KG1 (cell line): ENCODE measurements at regions not wholly inside any gene's neighbourhood (a gene's known extent, or its start where the extent isn't known, plus 50 kb on each side); places are given as distances from the start of the nearest gene placed in this dataset.
"Not testable (repeated sequence)": the region's sequence is repeated elsewhere in the genome, so short reads cannot be mapped to it uniquely, and the experiment has no call there.

Source experiments
- DNase-seq: peaks from one replicate; lab custom pipeline; 2025; lab: John Stamatoyannopoulos, UW

DNA sequence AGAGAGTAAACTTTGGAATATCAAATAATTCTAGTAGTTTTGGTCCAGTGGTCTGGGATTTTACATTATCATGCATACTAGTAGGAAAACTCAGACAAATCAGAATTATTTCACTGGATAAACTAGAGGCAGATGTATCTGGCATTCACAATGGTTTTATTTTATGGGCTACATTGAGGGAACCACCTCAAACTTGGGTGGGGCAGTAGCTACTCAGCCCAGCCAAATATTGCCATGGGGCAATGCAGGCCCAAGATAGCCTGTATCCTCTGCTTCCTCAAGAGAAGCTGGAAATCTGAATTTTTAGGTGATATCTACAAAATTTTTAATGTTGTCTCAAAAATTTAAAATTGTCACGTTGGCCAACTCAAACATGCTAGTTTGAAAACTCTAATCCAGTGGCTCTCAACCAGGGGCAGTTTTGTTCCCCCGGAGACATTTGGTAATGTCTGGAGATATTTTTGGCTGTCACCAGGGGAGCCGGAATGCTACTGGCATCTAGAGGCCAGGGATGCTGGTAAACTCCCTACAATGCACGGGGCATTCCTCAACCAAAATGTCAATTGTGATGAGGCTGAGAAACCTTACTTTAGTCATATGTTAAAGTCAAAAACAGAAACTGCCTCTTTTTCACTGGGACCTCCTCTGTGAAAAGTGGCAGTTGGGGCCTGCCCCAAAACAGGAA is 172.8 kb upstream of the SPRED2 start:
- no peak for DNase-seq

DNA sequence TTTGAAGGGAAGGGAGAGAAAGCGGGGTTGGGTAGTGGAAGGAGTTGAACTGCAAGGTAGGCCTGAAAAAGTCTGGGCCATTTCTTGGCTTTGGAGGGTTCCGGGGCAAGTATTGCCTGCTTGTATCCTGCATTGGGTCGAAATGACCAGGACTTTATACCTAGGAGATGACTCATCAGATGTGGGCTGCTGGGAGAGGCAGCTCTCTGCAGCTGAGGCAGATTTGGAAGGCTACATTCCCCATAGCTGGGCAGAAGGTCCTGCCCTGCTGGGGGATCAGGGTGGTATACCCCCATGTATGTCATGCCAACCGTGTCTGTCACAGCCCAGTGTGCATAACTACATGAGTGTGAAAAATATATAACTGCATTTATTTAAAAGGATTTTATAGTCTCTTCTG is 171.8 kb upstream of the SPRED2 start:
- no peak for DNase-seq

DNA sequence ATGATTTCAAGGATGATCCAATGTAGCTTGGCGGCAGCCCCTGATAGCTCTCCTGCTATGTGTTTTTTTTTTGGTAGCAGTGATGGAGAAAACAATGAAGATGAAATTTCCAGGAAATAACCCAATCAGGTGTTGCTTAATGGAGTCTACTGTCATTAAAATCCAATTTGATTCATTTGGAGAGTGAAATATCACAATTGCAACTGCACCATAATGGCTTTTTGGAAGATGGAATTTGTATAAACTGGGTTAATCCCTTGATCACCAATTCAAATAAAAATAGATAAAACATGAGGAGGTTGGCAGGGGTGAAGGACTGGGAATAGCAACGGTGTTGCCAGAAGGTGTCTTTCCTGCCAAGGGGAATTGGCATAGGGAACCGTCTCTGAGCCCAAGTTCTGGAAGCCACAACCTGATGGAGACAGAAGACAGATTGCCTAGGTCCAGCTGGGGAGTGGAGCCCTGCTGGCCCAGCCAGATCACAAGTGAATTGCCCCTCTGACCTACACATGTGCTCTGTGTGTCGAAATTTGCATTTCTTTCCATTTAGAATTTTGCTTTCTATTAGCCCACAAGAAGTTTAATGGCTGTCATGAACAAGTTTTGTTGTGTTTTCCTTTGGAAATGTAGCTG is 170.3 kb upstream of the SPRED2 start:
- no peak for DNase-seq

DNA sequence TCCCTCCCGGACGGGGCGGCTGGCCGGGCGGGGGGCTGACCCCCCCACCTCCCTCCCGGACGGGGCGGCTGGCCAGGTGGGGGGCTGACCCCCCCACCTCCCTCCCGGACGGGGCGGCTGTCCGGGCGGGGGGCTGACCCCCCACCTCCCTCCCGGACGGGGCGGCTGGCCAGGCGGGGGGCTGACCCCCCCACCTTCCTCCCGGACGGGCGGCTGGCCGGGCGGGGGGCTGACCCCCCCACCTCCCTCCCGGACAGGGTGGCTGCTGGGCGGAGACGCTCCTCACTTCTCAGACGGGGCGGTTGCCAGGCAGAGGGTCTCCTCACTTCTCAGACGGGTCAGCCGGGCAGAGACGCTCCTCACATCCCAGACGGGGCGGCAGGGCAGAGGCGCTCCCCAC is 168.5 kb upstream of the SPRED2 start:
- DNase-seq: not testable (repeated sequence)

DNA sequence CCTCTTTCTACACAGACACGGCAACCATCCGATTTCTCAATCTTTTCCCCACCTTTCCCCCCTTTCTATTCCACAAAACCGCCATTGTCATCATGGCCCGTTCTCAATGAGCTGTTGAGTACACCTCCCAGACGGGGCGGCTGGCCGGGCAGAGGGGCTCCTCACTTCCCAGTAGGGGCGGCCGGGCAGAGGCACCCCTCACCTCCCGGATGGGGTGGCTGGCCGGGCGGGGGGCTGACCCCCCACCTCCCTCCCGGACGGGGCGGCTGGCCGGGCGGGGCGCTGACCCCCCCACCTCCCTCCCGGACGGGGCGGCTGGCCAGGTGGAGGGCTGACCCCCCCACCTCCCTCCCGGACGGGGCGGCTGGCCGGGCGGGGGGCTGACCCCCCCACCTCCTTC is 168.0 kb upstream of the SPRED2 start:
- DNase-seq: not testable (repeated sequence)

DNA sequence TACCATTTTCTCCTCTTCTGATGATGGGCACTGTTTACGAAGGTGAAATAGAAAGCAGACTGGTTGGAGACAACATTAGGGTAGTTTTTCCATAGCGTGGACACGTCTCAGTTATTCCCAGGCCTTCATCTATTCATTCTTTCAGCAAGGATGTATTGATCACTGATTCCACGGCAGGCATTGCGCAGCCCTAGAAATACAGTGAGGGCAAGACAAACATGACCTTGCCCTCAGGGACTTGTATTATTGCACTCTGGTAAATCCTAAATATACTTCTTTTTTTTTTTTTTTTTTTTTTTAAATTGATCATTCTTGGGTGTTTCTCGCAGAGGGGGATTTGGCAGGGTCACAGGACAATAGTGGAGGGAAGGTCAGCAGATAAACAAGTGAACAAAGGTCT is 167.3 kb upstream of the SPRED2 start:
- DNase-seq: no peak

DNA sequence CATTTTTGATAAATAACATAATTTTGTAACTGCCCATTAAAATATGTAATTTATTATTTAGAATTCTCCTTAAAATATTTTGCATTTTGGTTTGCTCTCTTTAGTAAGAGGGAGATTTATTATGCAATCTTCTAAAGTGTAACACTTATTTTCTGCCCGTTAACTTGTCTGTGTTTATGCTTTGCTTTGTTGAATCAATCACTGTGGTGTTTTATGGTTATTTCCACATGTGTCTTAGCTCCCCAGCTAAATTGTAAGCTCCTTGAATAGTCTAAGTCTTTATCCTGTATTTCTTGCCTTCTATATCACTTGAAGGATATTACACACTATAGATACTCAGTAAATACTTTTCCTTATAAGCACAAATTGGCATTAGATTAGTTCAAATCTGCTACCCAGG is 166.6 kb upstream of the SPRED2 start:
- no peak for DNase-seq

DNA sequence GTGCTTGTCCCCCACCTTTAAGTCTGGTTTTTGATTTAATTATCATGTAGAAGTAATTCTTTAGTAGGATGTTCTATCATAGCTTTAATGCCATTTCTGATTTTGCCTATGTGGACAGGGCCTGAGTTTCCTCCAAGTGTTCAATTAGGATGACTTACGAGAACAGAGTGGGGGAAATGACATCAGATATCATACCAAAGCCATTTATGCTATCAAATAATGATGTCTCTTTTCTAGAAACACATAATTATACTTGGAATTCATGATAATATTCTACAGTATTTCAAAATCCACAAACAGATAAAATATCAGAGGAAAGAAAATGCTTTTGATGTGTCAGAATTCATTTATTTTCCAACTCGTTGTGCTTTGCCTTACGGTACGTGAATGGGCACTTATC is 165.9 kb upstream of the SPRED2 start:
- no peak for DNase-seq

DNA sequence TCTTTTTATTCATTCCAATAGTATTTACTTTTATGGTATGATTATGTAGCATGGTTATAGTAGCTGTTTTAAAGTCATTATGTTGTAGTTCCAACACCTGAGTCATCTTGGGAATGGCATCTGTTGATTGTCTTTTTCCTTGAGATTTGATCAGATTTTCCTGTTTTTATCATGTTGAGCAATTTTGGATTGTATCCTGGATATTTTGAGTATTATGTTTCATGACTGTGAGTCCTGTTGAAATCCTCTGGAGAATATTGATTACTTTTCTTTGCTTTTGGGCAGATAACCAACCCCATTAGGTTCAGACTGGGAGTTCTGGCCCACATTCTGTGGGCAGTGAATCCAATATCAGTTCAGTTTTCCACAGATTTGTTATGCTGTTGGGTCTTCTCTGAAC is 163.2 kb upstream of the SPRED2 start:
- no peak for DNase-seq

DNA sequence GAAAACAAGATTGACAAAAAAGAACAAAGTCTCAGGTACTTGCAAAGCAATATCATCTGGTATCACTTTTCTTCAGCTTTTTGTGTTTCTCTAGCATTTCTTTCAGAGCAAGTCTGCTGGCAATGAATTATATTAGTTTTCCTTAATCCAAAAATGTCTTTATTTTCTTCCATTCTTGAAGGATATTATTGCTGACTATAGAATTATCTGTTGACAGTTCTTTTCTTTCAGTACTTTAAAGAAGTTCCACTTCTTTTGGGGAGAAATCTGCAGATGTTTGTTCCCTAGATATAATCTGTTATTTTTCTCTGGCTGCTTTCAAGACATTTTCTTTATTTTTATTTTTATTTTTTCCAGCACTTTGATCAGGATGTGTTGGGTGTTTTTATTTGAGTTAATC is 161.8 kb upstream of the SPRED2 start:
- DNase-seq: no peak

DNA sequence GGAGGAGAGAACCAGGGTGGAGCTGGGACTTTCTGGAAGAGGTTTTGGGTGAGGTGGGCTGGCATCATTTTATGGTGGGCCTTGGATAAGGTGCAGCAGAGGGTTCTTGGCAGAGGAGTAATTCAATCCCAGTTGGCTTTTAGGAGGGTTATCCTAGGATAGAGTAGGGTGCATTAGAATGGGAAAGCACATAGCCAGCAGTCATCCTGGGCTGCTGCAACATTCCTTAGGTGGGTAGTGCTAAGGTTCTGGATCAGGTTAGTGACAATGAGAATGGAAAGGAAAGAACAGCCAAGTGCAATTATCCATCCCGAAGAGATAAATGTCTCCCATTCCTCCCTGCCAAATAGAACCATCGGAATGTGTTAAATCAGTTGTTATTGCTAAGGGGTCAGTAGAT is 157.3 kb upstream of the SPRED2 start:
- DNase-seq: no peak

DNA sequence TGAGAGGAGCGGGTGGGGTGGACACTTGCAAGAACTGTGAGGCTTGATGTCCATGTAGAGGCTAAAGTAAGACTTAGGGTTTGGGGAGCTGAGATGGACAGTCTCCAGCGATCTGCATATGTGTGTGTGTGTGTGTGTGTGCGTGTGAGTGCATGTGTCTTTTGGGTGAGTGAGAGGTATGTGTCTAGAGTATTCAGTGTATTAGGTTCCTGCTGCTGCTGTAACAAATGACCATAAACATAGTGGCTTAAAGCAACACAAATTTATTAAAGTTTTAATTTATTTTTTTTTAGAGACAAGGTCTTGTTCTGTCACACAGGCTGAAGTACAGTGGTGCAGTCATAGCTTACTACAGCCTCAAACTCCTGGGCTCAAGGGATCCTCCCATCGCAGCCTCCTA is 155.4 kb upstream of the SPRED2 start:
- no peak for DNase-seq

DNA sequence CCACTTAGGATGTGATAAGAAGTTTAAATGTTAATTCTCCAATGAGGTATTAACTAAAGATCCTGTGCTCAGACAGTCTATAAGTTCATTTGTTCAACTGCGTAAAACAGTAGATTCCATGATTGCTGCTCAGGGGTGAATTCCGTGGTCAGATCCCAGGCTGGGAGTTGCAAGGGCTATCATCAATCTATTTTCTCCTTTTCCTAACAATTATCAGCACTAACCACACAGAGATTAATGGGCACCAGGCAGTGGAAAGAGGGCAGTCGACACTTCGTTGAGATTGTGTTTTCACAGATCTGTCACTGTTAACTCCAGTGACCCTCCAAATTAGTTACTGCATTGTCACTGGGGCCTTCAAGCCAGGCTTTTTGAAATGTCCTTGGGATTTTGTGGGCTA is 154.1 kb upstream of the SPRED2 start:
- DNase-seq: no peak

DNA sequence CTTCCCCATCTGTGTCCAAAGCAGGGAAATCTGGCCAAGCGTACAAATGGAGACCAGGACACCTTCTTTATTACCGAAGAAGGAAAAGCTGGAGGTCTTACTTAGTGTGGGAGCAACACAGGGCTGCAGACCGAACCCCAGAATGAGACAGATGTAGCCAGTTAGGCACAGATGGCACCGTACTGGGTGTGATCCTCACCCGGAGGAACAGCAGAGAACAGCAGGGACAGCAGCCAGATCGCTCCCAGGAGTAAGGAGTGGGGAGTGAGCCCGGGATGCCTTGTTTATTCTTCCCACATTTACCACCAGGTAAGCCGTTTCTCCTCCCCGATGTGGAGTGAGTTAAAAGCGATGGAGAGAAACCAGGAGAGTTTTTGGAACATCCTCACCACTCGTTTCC is 150.7 kb upstream of the SPRED2 start:
- no peak for DNase-seq

DNA sequence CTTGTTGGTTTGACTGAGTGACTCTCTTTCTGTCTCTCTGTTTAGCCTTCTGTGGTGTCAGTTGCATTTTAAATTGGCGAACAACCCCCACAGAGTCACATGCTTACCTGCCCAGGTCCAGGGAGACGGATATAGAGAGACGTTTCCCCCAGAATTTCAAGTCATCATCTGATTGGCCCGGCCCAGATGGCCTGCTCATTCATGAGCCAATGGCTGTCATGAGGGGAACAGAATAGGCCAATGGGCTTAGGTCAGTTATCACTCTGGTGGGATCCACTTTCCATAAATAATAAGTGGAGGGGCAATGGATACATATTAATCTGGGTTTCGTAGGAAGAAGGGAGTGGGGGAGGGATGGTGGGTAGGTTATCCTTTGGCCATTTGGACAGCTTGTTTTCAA is 150.0 kb upstream of the SPRED2 start:
- no peak for DNase-seq

DNA sequence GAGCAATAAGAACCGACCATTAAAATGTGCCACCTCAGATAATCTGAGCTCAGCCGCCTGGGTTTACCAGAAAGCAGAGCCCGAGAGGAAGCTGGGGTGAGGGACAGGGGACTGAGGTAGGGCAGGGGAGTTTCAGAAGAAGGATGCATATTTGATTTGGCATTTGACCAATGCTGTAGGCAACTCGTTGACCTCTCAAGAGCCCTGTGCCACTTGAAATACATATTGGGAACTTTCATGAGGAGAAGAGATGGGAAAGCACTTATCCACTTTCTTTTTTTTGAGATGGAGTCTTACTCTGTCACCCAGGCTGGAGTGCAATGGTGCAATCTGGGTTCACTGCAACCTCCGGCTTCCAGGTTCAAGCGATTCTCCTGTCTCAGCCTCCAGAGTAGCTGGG is 148.4 kb upstream of the SPRED2 start:
- no peak for DNase-seq

DNA sequence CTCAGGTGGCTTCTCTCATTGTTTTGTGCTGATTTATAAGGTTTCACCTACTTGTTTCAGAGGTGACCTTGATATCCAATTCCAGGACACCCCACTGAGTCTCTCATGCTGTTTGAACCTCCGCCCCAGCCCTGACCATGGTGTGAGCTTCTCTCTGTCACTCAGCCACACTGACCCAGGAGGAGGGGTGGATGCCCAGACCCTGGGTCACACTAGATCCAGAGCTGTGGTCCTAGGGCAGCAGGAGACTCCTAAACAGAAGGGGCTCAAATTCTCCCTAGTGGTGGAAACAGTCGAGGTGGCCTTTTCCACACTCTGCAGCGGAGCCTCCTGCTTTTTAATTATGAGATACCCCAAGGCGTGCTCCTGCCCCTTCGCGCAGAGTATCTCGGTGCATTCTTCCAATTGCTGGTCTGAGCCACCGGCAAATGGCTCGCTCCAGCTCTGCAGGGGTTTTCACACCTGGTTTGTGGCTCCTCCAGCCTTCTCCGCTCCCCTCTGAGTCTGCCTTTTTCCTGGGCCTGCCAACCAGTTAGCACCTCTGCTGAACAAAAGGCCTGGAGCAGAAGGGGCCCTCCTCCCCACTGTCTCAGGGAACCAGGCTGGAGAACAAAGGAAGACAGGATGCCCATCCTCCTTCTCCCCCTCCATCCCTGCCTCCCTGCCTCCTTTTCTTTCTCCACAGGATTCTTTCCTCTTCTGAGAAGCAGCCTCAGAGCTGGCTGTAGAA is 147.3 kb upstream of the SPRED2 start:
- DNase-seq: no peak

DNA sequence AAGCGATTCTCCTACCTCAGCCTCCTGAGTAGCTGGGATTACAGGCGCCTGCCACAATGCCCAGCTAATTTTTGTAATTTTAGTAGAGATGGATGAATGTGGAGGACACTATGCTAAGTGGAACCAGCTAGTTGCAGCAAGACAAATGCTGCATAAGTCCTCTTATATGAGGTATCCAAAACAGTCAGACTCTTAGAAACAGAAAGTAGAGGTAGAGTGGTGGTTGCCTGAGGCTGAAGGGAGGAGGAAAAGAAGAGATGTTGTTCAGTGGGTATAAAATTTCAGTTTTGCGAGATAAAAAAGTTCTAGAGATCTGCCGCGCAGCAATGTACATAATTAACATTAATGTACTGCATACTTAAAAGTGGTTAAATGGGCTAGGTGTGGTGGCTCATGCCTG is 145.3 kb upstream of the SPRED2 start:
- DNase-seq: no peak

DNA sequence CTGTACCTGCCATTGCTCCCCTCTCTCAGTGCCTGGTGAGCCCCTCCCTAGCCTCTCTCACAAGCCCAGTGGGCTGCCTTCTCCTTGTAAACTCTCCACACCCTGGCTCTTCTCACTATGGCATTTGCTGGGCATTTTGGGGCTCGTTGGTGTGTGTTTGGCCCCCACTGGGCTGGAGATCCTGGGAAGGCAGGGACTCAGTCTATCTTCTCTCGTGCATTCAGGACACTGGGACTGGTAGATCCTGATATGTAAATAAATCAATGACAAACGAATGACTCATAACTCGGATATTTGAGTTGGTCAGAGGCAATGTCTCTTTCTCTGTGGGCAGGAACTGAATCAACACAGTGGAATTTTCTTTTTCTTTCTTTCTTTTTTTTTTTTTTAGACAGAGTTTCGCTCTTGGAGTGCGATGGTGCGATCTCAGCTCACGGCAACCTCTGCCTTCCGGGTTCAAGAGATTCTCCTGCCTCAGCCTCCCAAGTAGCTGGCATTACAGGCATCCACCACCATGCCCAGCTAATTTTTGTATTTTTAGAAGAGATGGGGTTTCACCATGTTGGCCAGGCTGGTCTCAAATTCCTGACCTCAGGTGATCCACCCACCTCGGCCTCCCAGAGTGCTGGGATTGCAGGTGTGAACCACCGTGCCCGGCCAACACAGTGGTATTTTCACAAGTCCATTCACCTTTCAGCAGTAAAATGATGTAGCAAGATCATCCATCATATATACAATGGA is 144.6 kb upstream of the SPRED2 start:
- no peak for DNase-seq

DNA sequence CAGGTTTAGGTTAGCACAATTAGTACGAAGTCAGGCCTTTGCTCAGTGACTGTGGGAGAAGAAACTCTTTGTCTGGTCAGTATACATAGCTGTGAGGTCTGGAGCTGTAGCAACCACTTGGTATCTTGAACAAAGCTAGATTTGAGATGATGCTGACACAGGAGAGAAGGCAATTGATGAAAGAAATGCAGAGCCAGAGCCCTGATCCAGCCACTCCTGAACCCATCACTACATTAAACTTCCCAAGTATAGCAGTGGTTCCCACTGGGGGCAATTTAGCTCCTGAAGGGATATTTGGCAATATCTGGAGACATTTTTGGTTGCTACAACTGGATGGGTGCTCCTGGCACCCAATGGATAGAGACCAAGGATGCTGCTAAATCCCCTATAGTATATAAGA is 143.9 kb upstream of the SPRED2 start:
- DNase-seq: no peak

DNA sequence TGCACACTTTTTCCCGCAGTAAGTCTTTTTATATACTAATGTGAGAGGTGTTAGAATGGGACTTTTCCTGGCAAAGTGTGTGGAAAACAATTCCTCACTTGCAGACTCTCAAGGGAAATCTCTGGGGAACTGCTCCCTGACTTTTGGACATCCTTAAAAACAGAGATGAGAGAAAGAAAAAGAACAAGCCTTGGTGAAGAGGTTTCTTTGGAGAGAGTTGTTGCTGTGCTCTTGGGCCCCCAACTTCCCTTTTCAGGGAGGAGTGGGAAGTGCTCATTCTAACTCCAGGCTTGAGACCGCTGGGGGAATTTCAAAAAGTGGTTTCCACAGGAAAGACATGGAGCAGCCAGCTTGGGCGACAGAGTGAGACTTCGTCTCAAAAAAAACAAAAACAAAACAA is 142.6 kb upstream of the SPRED2 start:
- DNase-seq: no peak

DNA sequence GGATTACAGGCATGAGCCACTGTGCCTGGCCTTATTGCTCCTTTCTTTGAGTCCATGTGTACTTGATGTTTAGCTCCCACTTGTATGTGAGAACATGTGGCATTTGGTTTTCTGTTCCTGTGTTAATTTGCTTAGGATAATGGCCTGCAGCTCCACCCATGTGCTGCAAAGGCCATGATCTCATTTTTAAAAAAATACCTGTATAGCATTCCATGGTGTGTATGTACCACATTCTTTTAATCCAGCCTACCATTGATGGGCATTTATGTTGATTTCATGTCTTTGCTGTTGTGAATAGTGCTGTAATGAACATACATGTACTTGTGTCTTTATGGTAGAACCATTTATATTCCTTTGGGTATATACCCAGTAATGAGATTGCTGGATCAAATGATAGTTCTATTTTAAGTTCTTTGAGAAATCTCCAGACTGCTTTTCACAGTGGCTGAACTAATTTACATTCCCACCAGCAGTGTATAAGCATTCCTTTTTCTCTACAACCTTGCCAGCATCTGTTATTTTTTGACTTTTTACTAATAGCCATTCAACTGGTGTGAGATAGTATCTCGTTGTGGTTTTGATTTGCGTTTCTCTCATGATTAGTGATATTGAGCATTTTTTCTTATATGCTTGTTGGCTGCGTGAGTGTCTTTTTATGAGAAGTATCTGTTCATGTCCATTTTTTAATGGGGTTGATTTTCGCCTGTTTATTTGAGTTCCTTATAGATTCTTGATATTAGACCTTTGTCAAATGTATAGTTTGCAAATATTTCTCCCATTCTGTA is 136.4 kb upstream of the SPRED2 start:
- not testable (repeated sequence) for DNase-seq
